GM10266 (cell line): ENCODE measurements at regions not wholly inside any gene's neighbourhood (a gene's known extent, or its start where the extent isn't known, plus 50 kb on each side); places are given as distances from the start of the nearest gene placed in this dataset.

ENCODE experiments used
- DNase-seq: peaks from one replicate; pipeline ENCODE4 v3.0.0; 2012; ENCODE audit errors: extremely low spot score
- TF ChIP-seq, protein P1 (sequence below): IDR thresholded peaks from 2 replicates; pipeline ENCODE4 v1.5.1; 2012; ENCODE audit warnings: mild to moderate bottlenecking, low read depth; ENCODE audit not compliant: control insufficient read depth, insufficient read depth; ENCODE audit errors: missing control alignments

GRCh38 chr1:102190429-102190828 lies 193.7 kb upstream of the OLFM3 start:
- DNase-seq: no peak
- TF ChIP-seq, protein P1, sequence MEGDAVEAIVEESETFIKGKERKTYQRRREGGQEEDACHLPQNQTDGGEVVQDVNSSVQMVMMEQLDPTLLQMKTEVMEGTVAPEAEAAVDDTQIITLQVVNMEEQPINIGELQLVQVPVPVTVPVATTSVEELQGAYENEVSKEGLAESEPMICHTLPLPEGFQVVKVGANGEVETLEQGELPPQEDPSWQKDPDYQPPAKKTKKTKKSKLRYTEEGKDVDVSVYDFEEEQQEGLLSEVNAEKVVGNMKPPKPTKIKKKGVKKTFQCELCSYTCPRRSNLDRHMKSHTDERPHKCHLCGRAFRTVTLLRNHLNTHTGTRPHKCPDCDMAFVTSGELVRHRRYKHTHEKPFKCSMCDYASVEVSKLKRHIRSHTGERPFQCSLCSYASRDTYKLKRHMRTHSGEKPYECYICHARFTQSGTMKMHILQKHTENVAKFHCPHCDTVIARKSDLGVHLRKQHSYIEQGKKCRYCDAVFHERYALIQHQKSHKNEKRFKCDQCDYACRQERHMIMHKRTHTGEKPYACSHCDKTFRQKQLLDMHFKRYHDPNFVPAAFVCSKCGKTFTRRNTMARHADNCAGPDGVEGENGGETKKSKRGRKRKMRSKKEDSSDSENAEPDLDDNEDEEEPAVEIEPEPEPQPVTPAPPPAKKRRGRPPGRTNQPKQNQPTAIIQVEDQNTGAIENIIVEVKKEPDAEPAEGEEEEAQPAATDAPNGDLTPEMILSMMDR: no peak

- no peak for DNase-seq
- TF ChIP-seq, protein P1: no peak
These were observed 189.8 kb upstream of the OLFM3 start for GRCh38 chr1:102186536-102186935.

GRCh38 chr1:102185260-102185659 lies 188.5 kb upstream of the OLFM3 start:
- TF ChIP-seq, protein P1: no peak
- no peak for DNase-seq

- DNase-seq: no peak
- TF ChIP-seq, protein P1: no peak
These were observed 187.8 kb upstream of the OLFM3 start for GRCh38 chr1:102184477-102184876.

GRCh38 chr1:102183711-102184110 lies 187.0 kb upstream of the OLFM3 start:
- DNase-seq: no peak
- TF ChIP-seq, protein P1: no peak

DNA sequence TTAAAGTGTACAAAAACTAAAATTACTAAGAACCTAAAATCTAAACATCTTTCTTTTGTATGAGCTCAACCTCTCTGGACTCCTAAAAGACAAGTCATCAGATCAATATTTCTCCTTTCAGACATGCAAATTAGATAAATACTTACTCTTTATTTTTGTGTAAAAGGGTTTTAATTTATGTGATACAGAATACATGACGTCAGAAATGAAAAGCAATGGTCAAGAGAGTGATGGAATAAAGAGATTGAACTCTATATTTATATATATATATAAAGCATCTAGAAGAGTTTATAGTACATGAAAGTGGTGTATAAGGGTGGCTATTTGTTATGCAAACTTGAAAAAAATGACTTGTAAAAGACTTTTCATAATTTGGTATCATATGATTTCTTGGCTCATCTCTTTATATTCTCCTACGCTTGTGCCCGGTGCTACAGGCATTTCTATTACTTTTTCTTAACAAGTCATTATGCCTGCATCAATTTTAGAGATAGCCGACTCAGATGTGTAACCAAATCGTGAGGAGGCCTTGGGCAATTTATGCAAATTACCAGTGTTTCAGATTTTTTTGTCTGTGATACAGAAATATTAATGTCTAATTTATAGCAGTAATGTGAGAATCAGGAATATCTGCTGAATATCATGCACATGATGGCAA lies 186.0 kb upstream of the OLFM3 start:
- TF ChIP-seq, protein P1: no peak

DNA sequence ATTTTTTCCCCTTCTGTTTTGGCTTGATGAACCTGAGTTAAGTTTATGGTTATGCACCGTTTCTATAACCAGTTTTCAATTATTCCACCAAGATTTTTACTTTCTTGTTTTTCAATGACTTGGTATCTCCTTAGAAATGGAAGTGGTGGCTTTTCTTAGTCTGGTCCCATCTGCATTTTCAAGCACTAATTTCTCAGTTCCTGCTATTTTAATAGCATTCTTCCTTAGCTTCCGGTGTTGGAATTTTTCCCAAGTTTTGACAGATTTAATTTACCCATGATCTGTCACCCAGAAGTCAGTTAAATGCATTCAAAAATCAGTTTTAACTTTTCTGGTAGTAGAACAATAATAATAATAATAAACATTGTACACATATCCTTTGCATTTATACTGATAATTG lies 184.6 kb upstream of the OLFM3 start:
- DNase-seq: no peak
- TF ChIP-seq, protein P1: no peak

More for the DNA sequence above, 186.0 kb upstream of the OLFM3 start:
- no peak for DNase-seq
